IMR-90 (cell line): ENCODE measurements at regions not wholly inside any gene's neighbourhood (a gene's known extent, or its start where the extent isn't known, plus 50 kb on each side); places are given as distances from the start of the nearest gene placed in this dataset.

Experiments
- ATAC-seq: fragments of 200-7000 bp; cut with Tn5 transposase; 2 replicates; pipeline ENCODE4 v1.9.1; 2020; ENCODE audit warnings: low read depth, mild to moderate bottlenecking, moderate library complexity
- BruUV-seq: library from RNA; stranded (reverse); fragments of 400-500 nt; replicated peaks from 2 replicates; lab custom pipeline; 2021; lab: Mats Ljungman, UMichigan
- CTCF ChIA-PET: fragments of 300-600 bp; formaldehyde crosslinking; extraction: SDS; loops from one replicate; lab custom pipeline; 2021; ENCODE audit warnings: antibody characterized with exemption; lab: Yijun Ruan, JAX
- POLR2A ChIA-PET: fragments of 300-600 bp; sonication (Branson Sonifier 250); formaldehyde crosslinking; loops from one replicate; lab custom pipeline; 2022; ENCODE audit warnings: antibody characterized with exemption; ENCODE audit not compliant: unreplicated experiment; lab: Charles Lee
- DNase-seq: peaks from one replicate; pipeline ENCODE4 v3.0.0; 2013
- H2AFZ ChIP-seq: replicated peaks from 2 replicates; pipeline ENCODE3; 2013; ENCODE audit warnings: low read length, mild to moderate bottlenecking; ENCODE audit not compliant: poor library complexity
- H2AK5ac ChIP-seq: 2 replicates; pipeline ENCODE4 v1.6.1; 2013; ENCODE audit warnings: low read depth, low read length, inconsistent platforms
- H2AK9ac ChIP-seq: replicated peaks from 2 replicates; pipeline ENCODE3; 2013; ENCODE audit warnings: mild to moderate bottlenecking, low read depth, low read length, moderate library complexity; ENCODE audit not compliant: poor library complexity
- H2BK120ac ChIP-seq: 2 replicates; pipeline ENCODE4 v1.6.1; 2013; ENCODE audit warnings: low read depth, low read length, inconsistent platforms
- H2BK15ac ChIP-seq: 3 replicates; pipeline ENCODE4 v1.6.1; 2013; ENCODE audit warnings: low read depth, low read length, inconsistent platforms
- H2BK20ac ChIP-seq: 2 replicates; pipeline ENCODE4 v1.6.1; 2013; ENCODE audit warnings: low read depth, mild to moderate bottlenecking, inconsistent platforms, low read length, moderate library complexity
- H2BK5ac ChIP-seq: 2 replicates; pipeline ENCODE4 v1.6.1; 2013; ENCODE audit warnings: mild to moderate bottlenecking, low read depth, low read length, inconsistent platforms; ENCODE audit not compliant: poor library complexity, severe bottlenecking
- H3K14ac ChIP-seq: replicated peaks from 2 replicates; pipeline ENCODE4 v1.6.1; 2013; ENCODE audit warnings: low read depth, low read length, inconsistent platforms
- H3K18ac ChIP-seq: 2 replicates; pipeline ENCODE4 v1.6.1; 2013; ENCODE audit warnings: low read depth, low read length, control low read depth
- H3K23ac ChIP-seq: 2 replicates; pipeline ENCODE4 v1.6.1; 2013; ENCODE audit warnings: low read depth, low read length, inconsistent platforms
- H3K27ac ChIP-seq: 2 replicates; pipeline ENCODE4 v1.5.1; 2013; ENCODE audit warnings: mild to moderate bottlenecking, control low read depth, low read length; ENCODE audit not compliant: insufficient read depth
- H3K27me3 ChIP-seq: 2 replicates; pipeline ENCODE4 v1.6.1; 2013; ENCODE audit warnings: low read length; ENCODE audit not compliant: control insufficient read depth, insufficient read depth
- H3K36me3 ChIP-seq: 2 replicates; pipeline ENCODE4 v1.6.1; 2013; ENCODE audit warnings: low read length, mixed read lengths; ENCODE audit not compliant: control insufficient read depth, insufficient read depth
- H3K4ac ChIP-seq: 2 replicates; pipeline ENCODE4 v1.6.1; 2013; ENCODE audit warnings: low read depth, low read length, inconsistent platforms
- H3K4me1 ChIP-seq: 2 replicates; pipeline ENCODE4 v1.6.1; 2013; ENCODE audit warnings: low read length, mixed read lengths; ENCODE audit not compliant: control insufficient read depth, insufficient read depth
- H3K4me2 ChIP-seq: 2 replicates; pipeline ENCODE4 v1.6.1; 2013; ENCODE audit warnings: low read depth, mild to moderate bottlenecking, control low read depth, low read length, moderate library complexity
- H3K4me3 ChIP-seq: 2 replicates; pipeline ENCODE4 v1.5.1; 2013; ENCODE audit warnings: low read depth, mild to moderate bottlenecking, control low read depth, low read length, moderate library complexity; ENCODE audit not compliant: insufficient read depth
- H3K56ac ChIP-seq: 2 replicates; pipeline ENCODE4 v1.6.1; 2013; ENCODE audit warnings: low read length, inconsistent platforms; ENCODE audit not compliant: insufficient read depth; ENCODE audit errors: extremely low read depth
- H3K79me1 ChIP-seq, 2 experiments: 2 replicates each; pipeline ENCODE4 v1.6.1; 2013; ENCODE audit warnings: low read length in 2 of 2, inconsistent platforms in 1 of 2, low read depth in 1 of 2
- H3K9ac ChIP-seq: 2 replicates; pipeline ENCODE4 v1.6.1; 2013; ENCODE audit warnings: low read depth, low read length, control low read depth
- H3K9me1 ChIP-seq: 2 replicates; pipeline ENCODE4 v1.6.1; 2013; ENCODE audit warnings: low read length, inconsistent platforms; ENCODE audit not compliant: insufficient read depth
- H3K9me3 ChIP-seq: 2 replicates; pipeline ENCODE4 v1.6.1; 2013; ENCODE audit warnings: low read length; ENCODE audit not compliant: control insufficient read depth, insufficient read depth
- H4K20me1 ChIP-seq: 2 replicates; pipeline ENCODE4 v1.6.1; 2013; ENCODE audit warnings: low read length, inconsistent platforms; ENCODE audit not compliant: insufficient read depth
- H4K5ac ChIP-seq: 2 replicates; pipeline ENCODE4 v1.6.1; 2013; ENCODE audit warnings: mild to moderate bottlenecking, low read depth, low read length, control low read depth
- H4K8ac ChIP-seq, 2 experiments: 2 replicates each; pipeline ENCODE4 v1.6.1; 2013; ENCODE audit warnings: low read depth in 2 of 2, low read length in 2 of 2, control low read depth in 1 of 2, inconsistent platforms in 1 of 2
- H4K91ac ChIP-seq: 2 replicates; pipeline ENCODE4 v1.6.1; 2013; ENCODE audit warnings: low read depth, low read length, inconsistent platforms; ENCODE audit not compliant: insufficient read depth
- BHLHE40 ChIP-seq: fragments of 150-350 bp; IDR thresholded peaks from 2 replicates; pipeline ENCODE4 v1.6.1; 2016; ENCODE audit warnings: mild to moderate bottlenecking, low read depth, low read length
- CEBPB ChIP-seq: IDR thresholded peaks from 2 replicates; pipeline ENCODE4 v1.6.1; 2012; ENCODE audit warnings: low read depth, low read length, improper control_type of control experiment
- CHD1 ChIP-seq: IDR thresholded peaks from 2 replicates; pipeline ENCODE4 v1.6.1; 2012; ENCODE audit warnings: low read depth, low read length, improper control_type of control experiment
- FOS ChIP-seq: fragments of 150-350 bp; IDR thresholded peaks from 2 replicates; pipeline ENCODE4 v1.6.1; 2016; ENCODE audit warnings: low read depth, low read length
- MAFK ChIP-seq: IDR thresholded peaks from 2 replicates; pipeline ENCODE4 v1.6.1; 2012; ENCODE audit warnings: low read depth, low read length, improper control_type of control experiment
- MAZ ChIP-seq: IDR thresholded peaks from 2 replicates; pipeline ENCODE4 v1.6.1; 2012; ENCODE audit warnings: low read depth, mild to moderate bottlenecking, low read length, improper control_type of control experiment, moderate library complexity, borderline replicate concordance
- MXI1 ChIP-seq: IDR thresholded peaks from 2 replicates; pipeline ENCODE4 v1.6.1; 2012; ENCODE audit warnings: low read depth, mild to moderate bottlenecking, low read length, moderate library complexity, borderline replicate concordance
- NFE2L2 ChIP-seq: fragments of 150-350 bp; IDR thresholded peaks from 2 replicates; pipeline ENCODE4 v1.6.1; 2016; ENCODE audit warnings: low read depth, mild to moderate bottlenecking, low read length
- POLR2A ChIP-seq: IDR thresholded peaks from 2 replicates; pipeline ENCODE4 v1.6.1; 2012; ENCODE audit warnings: mild to moderate bottlenecking, low read depth, low read length
- RAD21 ChIP-seq: IDR thresholded peaks from 2 replicates; pipeline ENCODE4 v1.6.1; 2012; ENCODE audit warnings: low read length, improper control_type of control experiment
- RCOR1 ChIP-seq: IDR thresholded peaks from 2 replicates; pipeline ENCODE4 v1.6.1; 2012; ENCODE audit warnings: mild to moderate bottlenecking, low read length, improper control_type of control experiment; ENCODE audit not compliant: insufficient replicate concordance
- RFX5 ChIP-seq: IDR thresholded peaks from 2 replicates; pipeline ENCODE4 v1.8.0; 2012; ENCODE audit warnings: low read depth, mild to moderate bottlenecking, low read length, moderate library complexity
- SMC3 ChIP-seq: fragments of 150-350 bp; IDR thresholded peaks from 2 replicates; pipeline ENCODE4 v1.6.1; 2016; ENCODE audit warnings: low read depth, mild to moderate bottlenecking, antibody characterized with exemption, low read length, moderate library complexity
- WGBS, 2 experiments: methylation state at CpG; one replicate each; pipeline versions ENCODE4 v1.1.5 to v1.1.7; 2013; ENCODE audit warnings: missing lambda C conversion rate in 2 of 2; ENCODE audit not compliant: insufficient read length in 1 of 2; ENCODE audit errors: extremely low coverage in 2 of 2; 5-methylcytosine and 5-hydroxymethylcytosine counted together
- dilution Hi-C: fragments of 300-500 bp; cut with HindIII; formaldehyde crosslinking; loops from one replicate; pipeline ENCODE4 v1.14.3; 2018; ENCODE audit warnings: low sequenced_read_pairs; ENCODE audit not compliant: unreplicated experiment
- in situ Hi-C: fragments of 300-500 bp; cut with MboI; formaldehyde crosslinking; loops from 3 replicates; pipeline ENCODE4 v1.14.3; 2019; ENCODE audit warnings: low sequenced_read_pairs, inconsistent platforms, mixed read lengths
- intact Hi-C: fragments of 100-400 bp; cut with micrococcal nuclease; formaldehyde crosslinking; loops from 2 replicates; pipeline ENCODE4 v1.10.0; 2022
- TF ChIP-seq, protein P1 (sequence below): fragments of 150-350 bp; IDR thresholded peaks from 2 replicates; pipeline ENCODE4 v1.6.1; 2017; ENCODE audit warnings: mild to moderate bottlenecking, antibody characterized with exemption, low read length, low read depth
- TF ChIP-seq, protein P2 (sequence below): fragments of 150-350 bp; IDR thresholded peaks from 2 replicates; pipeline ENCODE4 v1.6.1; 2016; ENCODE audit warnings: low read depth, mild to moderate bottlenecking, low read length, moderate library complexity, borderline replicate concordance
- TF ChIP-seq, protein P3 (sequence below): conservative IDR thresholded peaks from 2 replicates; pipeline ENCODE4 v1.5.1; 2012; ENCODE audit warnings: mild to moderate bottlenecking, low read depth, low read length, improper control_type of control experiment

DNA sequence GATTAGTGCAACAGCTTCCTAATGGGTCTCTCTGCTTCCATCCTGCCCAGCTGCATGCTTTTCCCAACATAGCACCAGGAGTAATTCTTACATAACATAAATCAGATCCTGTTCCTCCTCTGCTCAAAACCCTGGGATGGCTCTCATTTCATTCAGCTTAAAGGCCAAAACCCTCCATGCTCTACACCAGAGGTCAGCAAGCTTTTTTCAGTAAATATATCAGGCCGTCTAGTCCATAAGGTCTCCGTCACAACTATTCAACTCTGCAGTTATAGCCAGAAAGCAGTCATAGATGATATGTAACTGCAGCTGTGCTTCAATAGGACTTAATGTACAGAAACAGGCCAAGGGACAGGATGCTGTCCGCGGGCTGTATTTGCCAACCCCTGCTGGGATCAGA lies 202.8 kb upstream of the UBE2E2 start:
- Histone ChIP-seq H3K4me2 (no peak overlapping the region), H3K4me1 (no peaks in the 10 kb centered on the region; the same call in 1 of the 2 replicates), H3K23ac (no peak overlapping the region), H4K8ac (no peak overlapping the region), H4K91ac (no peak overlapping the region), H2BK15ac (no peak overlapping the region), H3K14ac (no peak overlapping the region), H3K27me3 (peaks cover 13% of the 10 kb centered on the region), H3K27ac (no peak overlapping the region), H3K9me3 (no peaks in the 10 kb centered on the region), H3K56ac (no peak overlapping the region), H2AK9ac (no peak overlapping the region), H2AFZ (no peak overlapping the region), H3K4me3 (no peak overlapping the region), H3K36me3 (no peaks in the 10 kb centered on the region), H3K9me1 (peaks cover 4% of the 10 kb centered on the region; the same call in 1 of the 2 replicates), H2AK5ac (no peak overlapping the region), H2BK20ac (no peak overlapping the region), H4K20me1 (no peaks in the 10 kb centered on the region), H2BK120ac (no peak overlapping the region), H2BK5ac (no peak overlapping the region), H3K4ac (no peak overlapping the region), H3K79me1 (no peaks in the 10 kb centered on the region), H3K9ac (no peak overlapping the region), H3K18ac (no peak overlapping the region), H4K5ac (no peak overlapping the region)
- 7% methylated on average over 2 of the region's 4 CpGs; no CpG with 5 or more reads in 1 of the 2 experiments for WGBS, 2 experiments
- dilution Hi-C loops (no loop called here), intact Hi-C loops (loop anchor here (10.0 kb wide), 1 partner anchor 694 kb away; no protein-coding TSS in a partner anchor), in situ Hi-C loops (no loop called here)
- BruUV-seq, result no TSS peak
- TF ChIP-seq MAZ (no peak), FOS (no peak), NFE2L2 (no peak), RCOR1 (no peak), RAD21 (no peak), MXI1 (no peak), POLR2A (no peak), CEBPB (no peak), RFX5 (no peak), MAFK (no peak), CHD1 (no peak), SMC3 (no peak), BHLHE40 (no peak)
- TF ChIP-seq, protein P1, sequence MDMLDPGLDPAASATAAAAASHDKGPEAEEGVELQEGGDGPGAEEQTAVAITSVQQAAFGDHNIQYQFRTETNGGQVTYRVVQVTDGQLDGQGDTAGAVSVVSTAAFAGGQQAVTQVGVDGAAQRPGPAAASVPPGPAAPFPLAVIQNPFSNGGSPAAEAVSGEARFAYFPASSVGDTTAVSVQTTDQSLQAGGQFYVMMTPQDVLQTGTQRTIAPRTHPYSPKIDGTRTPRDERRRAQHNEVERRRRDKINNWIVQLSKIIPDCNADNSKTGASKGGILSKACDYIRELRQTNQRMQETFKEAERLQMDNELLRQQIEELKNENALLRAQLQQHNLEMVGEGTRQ, result no peak
- TF ChIP-seq, protein P2, sequence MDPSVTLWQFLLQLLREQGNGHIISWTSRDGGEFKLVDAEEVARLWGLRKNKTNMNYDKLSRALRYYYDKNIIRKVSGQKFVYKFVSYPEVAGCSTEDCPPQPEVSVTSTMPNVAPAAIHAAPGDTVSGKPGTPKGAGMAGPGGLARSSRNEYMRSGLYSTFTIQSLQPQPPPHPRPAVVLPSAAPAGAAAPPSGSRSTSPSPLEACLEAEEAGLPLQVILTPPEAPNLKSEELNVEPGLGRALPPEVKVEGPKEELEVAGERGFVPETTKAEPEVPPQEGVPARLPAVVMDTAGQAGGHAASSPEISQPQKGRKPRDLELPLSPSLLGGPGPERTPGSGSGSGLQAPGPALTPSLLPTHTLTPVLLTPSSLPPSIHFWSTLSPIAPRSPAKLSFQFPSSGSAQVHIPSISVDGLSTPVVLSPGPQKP, result no peak
- TF ChIP-seq, protein P3, sequence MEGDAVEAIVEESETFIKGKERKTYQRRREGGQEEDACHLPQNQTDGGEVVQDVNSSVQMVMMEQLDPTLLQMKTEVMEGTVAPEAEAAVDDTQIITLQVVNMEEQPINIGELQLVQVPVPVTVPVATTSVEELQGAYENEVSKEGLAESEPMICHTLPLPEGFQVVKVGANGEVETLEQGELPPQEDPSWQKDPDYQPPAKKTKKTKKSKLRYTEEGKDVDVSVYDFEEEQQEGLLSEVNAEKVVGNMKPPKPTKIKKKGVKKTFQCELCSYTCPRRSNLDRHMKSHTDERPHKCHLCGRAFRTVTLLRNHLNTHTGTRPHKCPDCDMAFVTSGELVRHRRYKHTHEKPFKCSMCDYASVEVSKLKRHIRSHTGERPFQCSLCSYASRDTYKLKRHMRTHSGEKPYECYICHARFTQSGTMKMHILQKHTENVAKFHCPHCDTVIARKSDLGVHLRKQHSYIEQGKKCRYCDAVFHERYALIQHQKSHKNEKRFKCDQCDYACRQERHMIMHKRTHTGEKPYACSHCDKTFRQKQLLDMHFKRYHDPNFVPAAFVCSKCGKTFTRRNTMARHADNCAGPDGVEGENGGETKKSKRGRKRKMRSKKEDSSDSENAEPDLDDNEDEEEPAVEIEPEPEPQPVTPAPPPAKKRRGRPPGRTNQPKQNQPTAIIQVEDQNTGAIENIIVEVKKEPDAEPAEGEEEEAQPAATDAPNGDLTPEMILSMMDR, result no peak
- no peak for ATAC-seq
- ChIA-PET CTCF (no interaction called here), POLR2A (no interaction called here)
- no peak for DNase-seq
